HepG2 (cell line): ENCODE measurements at regions not wholly inside any gene's neighbourhood (a gene's known extent, or its start where the extent isn't known, plus 50 kb on each side); places are given as distances from the start of the nearest gene placed in this dataset.

Source experiments
- CEBPB ChIP-seq: IDR thresholded peaks from 2 replicates; pipeline ENCODE4 v1.6.1; 2011; ENCODE audit warnings: low read depth, low read length, improper control_type of control experiment, borderline replicate concordance
- HIVEP1 ChIP-seq: sonication (generic); formaldehyde crosslinking; IDR thresholded peaks from 2 replicates; pipeline ENCODE4 v1.4.0; 2020; ENCODE audit warnings: mild to moderate bottlenecking, missing genetic modification reagents
- MAFK ChIP-seq, 2 experiments: IDR thresholded peaks in 1 of 2; conservative IDR thresholded peaks in 1 of 2; 2 replicates each; pipeline ENCODE4 v1.6.1; 2011; ENCODE audit warnings: improper control_type of control experiment in 2 of 2, low read length in 2 of 2
- MEIS2 ChIP-seq: sonication (generic); formaldehyde crosslinking; IDR thresholded peaks from 2 replicates; pipeline ENCODE4 v1.9.0; 2021; ENCODE audit warnings: mild to moderate bottlenecking, missing genetic modification reagents
- POLR2A ChIP-seq, 2 experiments: IDR thresholded peaks; 2 replicates each; pipeline ENCODE4 v1.6.1; 2011; ENCODE audit warnings: low read depth in 2 of 2, low read length in 2 of 2, mild to moderate bottlenecking in 1 of 2, moderate library complexity in 1 of 2; ENCODE audit not compliant: insufficient read depth in 1 of 2
- YY1 ChIP-seq: IDR thresholded peaks from 2 replicates; pipeline ENCODE4 v1.6.1; 2011; ENCODE audit warnings: low read length, low read depth, moderate library complexity, mild to moderate bottlenecking; ENCODE audit not compliant: insufficient read depth, insufficient replicate concordance
- ZKSCAN1 ChIP-seq: fragments of 150-350 bp; IDR thresholded peaks from 2 replicates; pipeline ENCODE4 v1.6.1; 2014; ENCODE audit warnings: low read length
- ZNF3 ChIP-seq: IDR thresholded peaks from 2 replicates; pipeline ENCODE4 v1.7.0; 2017; ENCODE audit warnings: inconsistent platforms
- TF ChIP-seq, protein P1 (sequence below): sonication (generic); formaldehyde crosslinking; IDR thresholded peaks from 2 replicates; pipeline ENCODE4 v1.4.0; 2020; ENCODE audit warnings: missing genetic modification reagents, mild to moderate bottlenecking, borderline replicate concordance
- TF ChIP-seq, protein P2 (sequence below): sonication (generic); formaldehyde crosslinking; conservative IDR thresholded peaks from 2 replicates; pipeline ENCODE4 v1.4.0; 2020; ENCODE audit warnings: missing genetic modification reagents
- TF ChIP-seq, protein P3 (sequence below): sonication (generic); formaldehyde crosslinking; IDR thresholded peaks from 2 replicates; pipeline ENCODE4 v1.4.0; 2020; ENCODE audit warnings: missing genetic modification reagents

DNA sequence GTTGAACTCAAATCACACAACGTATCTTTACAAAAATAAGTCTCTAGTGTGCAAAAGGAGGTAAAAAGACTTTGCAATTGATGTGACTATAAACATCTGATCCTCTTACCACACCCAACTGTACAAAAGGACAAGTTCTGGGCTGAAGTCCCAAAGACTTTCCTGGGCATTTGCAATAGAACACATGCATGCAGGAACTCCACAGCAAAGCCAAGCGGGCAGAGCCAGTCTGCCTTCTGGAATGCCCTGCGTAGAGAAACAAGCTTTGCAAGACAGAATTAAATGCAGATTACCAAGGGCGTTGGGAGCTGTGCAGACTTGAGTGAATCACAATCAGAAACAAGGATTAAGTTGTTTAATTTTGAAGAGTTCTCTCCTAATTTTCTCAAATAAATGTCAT, 208.4 kb upstream of the ZNF521 start:
- TF ChIP-seq, protein P1, sequence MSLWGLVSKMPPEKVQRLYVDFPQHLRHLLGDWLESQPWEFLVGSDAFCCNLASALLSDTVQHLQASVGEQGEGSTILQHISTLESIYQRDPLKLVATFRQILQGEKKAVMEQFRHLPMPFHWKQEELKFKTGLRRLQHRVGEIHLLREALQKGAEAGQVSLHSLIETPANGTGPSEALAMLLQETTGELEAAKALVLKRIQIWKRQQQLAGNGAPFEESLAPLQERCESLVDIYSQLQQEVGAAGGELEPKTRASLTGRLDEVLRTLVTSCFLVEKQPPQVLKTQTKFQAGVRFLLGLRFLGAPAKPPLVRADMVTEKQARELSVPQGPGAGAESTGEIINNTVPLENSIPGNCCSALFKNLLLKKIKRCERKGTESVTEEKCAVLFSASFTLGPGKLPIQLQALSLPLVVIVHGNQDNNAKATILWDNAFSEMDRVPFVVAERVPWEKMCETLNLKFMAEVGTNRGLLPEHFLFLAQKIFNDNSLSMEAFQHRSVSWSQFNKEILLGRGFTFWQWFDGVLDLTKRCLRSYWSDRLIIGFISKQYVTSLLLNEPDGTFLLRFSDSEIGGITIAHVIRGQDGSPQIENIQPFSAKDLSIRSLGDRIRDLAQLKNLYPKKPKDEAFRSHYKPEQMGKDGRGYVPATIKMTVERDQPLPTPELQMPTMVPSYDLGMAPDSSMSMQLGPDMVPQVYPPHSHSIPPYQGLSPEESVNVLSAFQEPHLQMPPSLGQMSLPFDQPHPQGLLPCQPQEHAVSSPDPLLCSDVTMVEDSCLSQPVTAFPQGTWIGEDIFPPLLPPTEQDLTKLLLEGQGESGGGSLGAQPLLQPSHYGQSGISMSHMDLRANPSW (CRISPR knock-in tag): no peak
- no peak for TF ChIP-seq MEIS2 (CRISPR knock-in tag)
- no peak for TF ChIP-seq MAFK (conservative IDR thresholded peaks at IDR 0.05 in 1 of 2, IDR thresholded peaks at IDR 0.05 in 1 of 2; ENCODE audit: low read length in 2 of 2)
- TF ChIP-seq ZNF3 (CRISPR knock-in tag): no peak
- no peak for TF ChIP-seq HIVEP1 (CRISPR knock-in tag)
- TF ChIP-seq YY1: no peak
- TF ChIP-seq, protein P2, sequence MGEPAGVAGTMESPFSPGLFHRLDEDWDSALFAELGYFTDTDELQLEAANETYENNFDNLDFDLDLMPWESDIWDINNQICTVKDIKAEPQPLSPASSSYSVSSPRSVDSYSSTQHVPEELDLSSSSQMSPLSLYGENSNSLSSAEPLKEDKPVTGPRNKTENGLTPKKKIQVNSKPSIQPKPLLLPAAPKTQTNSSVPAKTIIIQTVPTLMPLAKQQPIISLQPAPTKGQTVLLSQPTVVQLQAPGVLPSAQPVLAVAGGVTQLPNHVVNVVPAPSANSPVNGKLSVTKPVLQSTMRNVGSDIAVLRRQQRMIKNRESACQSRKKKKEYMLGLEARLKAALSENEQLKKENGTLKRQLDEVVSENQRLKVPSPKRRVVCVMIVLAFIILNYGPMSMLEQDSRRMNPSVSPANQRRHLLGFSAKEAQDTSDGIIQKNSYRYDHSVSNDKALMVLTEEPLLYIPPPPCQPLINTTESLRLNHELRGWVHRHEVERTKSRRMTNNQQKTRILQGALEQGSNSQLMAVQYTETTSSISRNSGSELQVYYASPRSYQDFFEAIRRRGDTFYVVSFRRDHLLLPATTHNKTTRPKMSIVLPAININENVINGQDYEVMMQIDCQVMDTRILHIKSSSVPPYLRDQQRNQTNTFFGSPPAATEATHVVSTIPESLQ (CRISPR knock-in tag): no peak
- no peak for TF ChIP-seq CEBPB
- TF ChIP-seq, protein P3, sequence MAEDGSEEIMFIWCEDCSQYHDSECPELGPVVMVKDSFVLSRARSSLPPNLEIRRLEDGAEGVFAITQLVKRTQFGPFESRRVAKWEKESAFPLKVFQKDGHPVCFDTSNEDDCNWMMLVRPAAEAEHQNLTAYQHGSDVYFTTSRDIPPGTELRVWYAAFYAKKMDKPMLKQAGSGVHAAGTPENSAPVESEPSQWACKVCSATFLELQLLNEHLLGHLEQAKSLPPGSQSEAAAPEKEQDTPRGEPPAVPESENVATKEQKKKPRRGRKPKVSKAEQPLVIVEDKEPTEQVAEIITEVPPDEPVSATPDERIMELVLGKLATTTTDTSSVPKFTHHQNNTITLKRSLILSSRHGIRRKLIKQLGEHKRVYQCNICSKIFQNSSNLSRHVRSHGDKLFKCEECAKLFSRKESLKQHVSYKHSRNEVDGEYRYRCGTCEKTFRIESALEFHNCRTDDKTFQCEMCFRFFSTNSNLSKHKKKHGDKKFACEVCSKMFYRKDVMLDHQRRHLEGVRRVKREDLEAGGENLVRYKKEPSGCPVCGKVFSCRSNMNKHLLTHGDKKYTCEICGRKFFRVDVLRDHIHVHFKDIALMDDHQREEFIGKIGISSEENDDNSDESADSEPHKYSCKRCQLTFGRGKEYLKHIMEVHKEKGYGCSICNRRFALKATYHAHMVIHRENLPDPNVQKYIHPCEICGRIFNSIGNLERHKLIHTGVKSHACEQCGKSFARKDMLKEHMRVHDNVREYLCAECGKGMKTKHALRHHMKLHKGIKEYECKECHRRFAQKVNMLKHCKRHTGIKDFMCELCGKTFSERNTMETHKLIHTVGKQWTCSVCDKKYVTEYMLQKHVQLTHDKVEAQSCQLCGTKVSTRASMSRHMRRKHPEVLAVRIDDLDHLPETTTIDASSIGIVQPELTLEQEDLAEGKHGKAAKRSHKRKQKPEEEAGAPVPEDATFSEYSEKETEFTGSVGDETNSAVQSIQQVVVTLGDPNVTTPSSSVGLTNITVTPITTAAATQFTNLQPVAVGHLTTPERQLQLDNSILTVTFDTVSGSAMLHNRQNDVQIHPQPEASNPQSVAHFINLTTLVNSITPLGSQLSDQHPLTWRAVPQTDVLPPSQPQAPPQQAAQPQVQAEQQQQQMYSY: no peak
- no peak for TF ChIP-seq ZKSCAN1
- no peak for TF ChIP-seq POLR2A (IDR thresholded peaks at IDR 0.05; ENCODE audit: insufficient read depth in 1 of 2, low read depth in 2 of 2, low read length in 2 of 2)
